ENCODE measurements at regions not wholly inside any gene's neighbourhood (a gene's known extent, or its start where the extent isn't known, plus 50 kb on each side); places are given as distances from the start of the nearest gene placed in this dataset.
"Not testable (repeated sequence)": the region's sequence is repeated elsewhere in the genome, so short reads cannot be mapped to it uniquely, and the experiment has no call there.

GRCh38 chr21:27323331-27323730 lies 356.4 kb upstream of the ADAMTS5 start:
- Histone ChIP-seq H3F3A (ENCODE audit: low read depth) (no peaks in the 10 kb centered on the region), H2AFZ (ENCODE audit: low read length) (no peak overlapping the region), H3K27me3 (ENCODE audit: insufficient read depth, low read length, poor library complexity, severe bottlenecking) (no peaks in the 10 kb centered on the region), H3K4me3 (ENCODE audit: low read length, poor library complexity, severe bottlenecking) (no peak overlapping the region), H3K4me1 (ENCODE audit: insufficient read depth, low read length, poor library complexity, severe bottlenecking) (no peaks in the 10 kb centered on the region), H3K79me2 (ENCODE audit: insufficient read depth, low read length) (no peaks in the 10 kb centered on the region), H3K9ac (ENCODE audit: low read depth, low read length, poor library complexity, severe bottlenecking) (no peak overlapping the region), H3K9me3 (ENCODE audit: insufficient read depth, low read depth, low read length) (no peaks in the 10 kb centered on the region), H3K36me3 (ENCODE audit: insufficient read depth, low read length) (no peaks in the 10 kb centered on the region), H3K4me2 (ENCODE audit: low read depth, low read length, poor library complexity, severe bottlenecking) (no peak overlapping the region), H3K9me2 (replicated peaks; ENCODE audit: low read depth, low read length) (no peaks in the 10 kb centered on the region), H4K20me1 (ENCODE audit: insufficient read depth, low read length, poor library complexity, severe bottlenecking) (no peaks in the 10 kb centered on the region)
- TF ChIP-seq, protein P1, sequence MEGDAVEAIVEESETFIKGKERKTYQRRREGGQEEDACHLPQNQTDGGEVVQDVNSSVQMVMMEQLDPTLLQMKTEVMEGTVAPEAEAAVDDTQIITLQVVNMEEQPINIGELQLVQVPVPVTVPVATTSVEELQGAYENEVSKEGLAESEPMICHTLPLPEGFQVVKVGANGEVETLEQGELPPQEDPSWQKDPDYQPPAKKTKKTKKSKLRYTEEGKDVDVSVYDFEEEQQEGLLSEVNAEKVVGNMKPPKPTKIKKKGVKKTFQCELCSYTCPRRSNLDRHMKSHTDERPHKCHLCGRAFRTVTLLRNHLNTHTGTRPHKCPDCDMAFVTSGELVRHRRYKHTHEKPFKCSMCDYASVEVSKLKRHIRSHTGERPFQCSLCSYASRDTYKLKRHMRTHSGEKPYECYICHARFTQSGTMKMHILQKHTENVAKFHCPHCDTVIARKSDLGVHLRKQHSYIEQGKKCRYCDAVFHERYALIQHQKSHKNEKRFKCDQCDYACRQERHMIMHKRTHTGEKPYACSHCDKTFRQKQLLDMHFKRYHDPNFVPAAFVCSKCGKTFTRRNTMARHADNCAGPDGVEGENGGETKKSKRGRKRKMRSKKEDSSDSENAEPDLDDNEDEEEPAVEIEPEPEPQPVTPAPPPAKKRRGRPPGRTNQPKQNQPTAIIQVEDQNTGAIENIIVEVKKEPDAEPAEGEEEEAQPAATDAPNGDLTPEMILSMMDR (conservative IDR thresholded peaks at IDR 0.05; ENCODE audit: low read length), result no peak
- TF ChIP-seq EZH2phosphoT487 (IDR thresholded peaks at IDR 0.05; ENCODE audit: borderline replicate concordance), result no peak

- H3K27me3 ChIP-seq (ENCODE audit: insufficient read depth, low read length, poor library complexity, severe bottlenecking), result no peaks in the 10 kb centered on the region
- H3K9me3 ChIP-seq (ENCODE audit: insufficient read depth, low read depth, low read length), result no peaks in the 10 kb centered on the region
- no peak overlapping the region for H2AFZ ChIP-seq (ENCODE audit: low read length)
- no peaks in the 10 kb centered on the region for H3K9me2 ChIP-seq (replicated peaks; ENCODE audit: low read depth, low read length)
- TF ChIP-seq EZH2phosphoT487 (IDR thresholded peaks at IDR 0.05; ENCODE audit: borderline replicate concordance), result no peak
- TF ChIP-seq, protein P1 (conservative IDR thresholded peaks at IDR 0.05; ENCODE audit: low read length), result no peak
- no peaks in the 10 kb centered on the region for H3K79me2 ChIP-seq (ENCODE audit: insufficient read depth, low read length)
- no peaks in the 10 kb centered on the region for H3F3A ChIP-seq (ENCODE audit: low read depth)
- no peaks in the 10 kb centered on the region for H3K4me1 ChIP-seq (ENCODE audit: insufficient read depth, low read length, poor library complexity, severe bottlenecking)
- no peaks in the 10 kb centered on the region for H4K20me1 ChIP-seq (ENCODE audit: insufficient read depth, low read length, poor library complexity, severe bottlenecking)
- no peak overlapping the region for H3K4me2 ChIP-seq (ENCODE audit: low read depth, low read length, poor library complexity, severe bottlenecking)
- no peaks in the 10 kb centered on the region for H3K36me3 ChIP-seq (ENCODE audit: insufficient read depth, low read length)
- H3K9ac ChIP-seq (ENCODE audit: low read depth, low read length, poor library complexity, severe bottlenecking), result no peak overlapping the region
- no peak overlapping the region for H3K4me3 ChIP-seq (ENCODE audit: low read length, poor library complexity, severe bottlenecking)
These were observed 354.9 kb upstream of the ADAMTS5 start for GRCh38 chr21:27321791-27322190.

DNA sequence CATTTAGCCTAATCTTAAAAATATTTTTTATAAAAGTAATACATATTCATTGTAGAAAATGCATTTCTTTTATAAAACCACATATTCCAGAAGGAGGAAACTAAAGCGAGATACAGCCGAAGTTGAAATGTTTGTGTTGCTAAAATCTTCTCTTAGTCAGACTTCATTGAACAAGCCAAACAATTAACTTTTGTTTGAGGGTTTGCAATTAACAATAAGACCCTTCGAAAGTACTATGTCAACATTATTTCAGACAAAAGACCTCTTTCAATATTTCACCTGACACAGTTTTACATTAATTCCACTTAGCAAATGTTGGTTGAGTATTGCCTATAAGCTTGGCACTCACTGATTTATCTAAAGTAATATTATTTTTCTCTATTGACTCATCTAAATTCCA lies 354.0 kb upstream of the ADAMTS5 start:
- Histone ChIP-seq H4K20me1 (ENCODE audit: insufficient read depth, low read length, poor library complexity, severe bottlenecking) (no peaks in the 10 kb centered on the region), H3K9me3 (ENCODE audit: insufficient read depth, low read depth, low read length) (no peaks in the 10 kb centered on the region; the same call in 1 of the 2 replicates), H3K4me3 (ENCODE audit: low read length, poor library complexity, severe bottlenecking) (no peak overlapping the region), H3F3A (ENCODE audit: low read depth) (no peaks in the 10 kb centered on the region), H3K36me3 (ENCODE audit: insufficient read depth, low read length) (no peaks in the 10 kb centered on the region), H3K79me2 (ENCODE audit: insufficient read depth, low read length) (no peaks in the 10 kb centered on the region), H3K9me2 (replicated peaks; ENCODE audit: low read depth, low read length) (no peaks in the 10 kb centered on the region), H3K4me1 (ENCODE audit: insufficient read depth, low read length, poor library complexity, severe bottlenecking) (no peaks in the 10 kb centered on the region), H3K4me2 (ENCODE audit: low read depth, low read length, poor library complexity, severe bottlenecking) (no peak overlapping the region), H2AFZ (ENCODE audit: low read length) (no peak overlapping the region), H3K27me3 (ENCODE audit: insufficient read depth, low read length, poor library complexity, severe bottlenecking) (no peaks in the 10 kb centered on the region), H3K9ac (ENCODE audit: low read depth, low read length, poor library complexity, severe bottlenecking) (no peak overlapping the region)
- TF ChIP-seq, protein P1 (conservative IDR thresholded peaks at IDR 0.05; ENCODE audit: low read length), result no peak
- TF ChIP-seq EZH2phosphoT487 (IDR thresholded peaks at IDR 0.05; ENCODE audit: borderline replicate concordance), result no peak

GRCh38 chr21:27317601-27318000 lies 350.7 kb upstream of the ADAMTS5 start:
- H3K79me2 ChIP-seq (ENCODE audit: insufficient read depth, low read length); H3K9ac ChIP-seq (ENCODE audit: low read depth, low read length, poor library complexity, severe bottlenecking); H3K4me3 ChIP-seq (ENCODE audit: low read length, poor library complexity, severe bottlenecking); H3K4me1 ChIP-seq (ENCODE audit: insufficient read depth, low read length, poor library complexity, severe bottlenecking); H3K9me3 ChIP-seq (ENCODE audit: insufficient read depth, low read depth, low read length); H4K20me1 ChIP-seq (ENCODE audit: insufficient read depth, low read length, poor library complexity, severe bottlenecking); H3K9me2 ChIP-seq (replicated peaks; ENCODE audit: low read depth, low read length); H3K27me3 ChIP-seq (ENCODE audit: insufficient read depth, low read length, poor library complexity, severe bottlenecking); H2AFZ ChIP-seq (ENCODE audit: low read length); H3K4me2 ChIP-seq (ENCODE audit: low read depth, low read length, poor library complexity, severe bottlenecking); H3F3A ChIP-seq (ENCODE audit: low read depth); H3K36me3 ChIP-seq (ENCODE audit: insufficient read depth, low read length): not testable (repeated sequence)

All from Loucy (cell line).